Stimulated activated CD8-positive, alpha-beta memory T cell treated with anti-CD3 and anti-CD28 coated beads, Interleukin-15, amount 100 ng/mL, for 4 hours (primary cell): ENCODE measurements at regions not wholly inside any gene's neighbourhood (a gene's known extent, or its start where the extent isn't known, plus 50 kb on each side); places are given as distances from the start of the nearest gene placed in this dataset.
"Not testable (repeated sequence)": the region's sequence is repeated elsewhere in the genome, so short reads cannot be mapped to it uniquely, and the experiment has no call there.

Experiments used
- DNase-seq, 2 donors: peaks; one replicate each; pipeline ENCODE4 v3.0.0-alpha.2; 2020; ENCODE audit warnings: low read depth in 2 of 2

DNA sequence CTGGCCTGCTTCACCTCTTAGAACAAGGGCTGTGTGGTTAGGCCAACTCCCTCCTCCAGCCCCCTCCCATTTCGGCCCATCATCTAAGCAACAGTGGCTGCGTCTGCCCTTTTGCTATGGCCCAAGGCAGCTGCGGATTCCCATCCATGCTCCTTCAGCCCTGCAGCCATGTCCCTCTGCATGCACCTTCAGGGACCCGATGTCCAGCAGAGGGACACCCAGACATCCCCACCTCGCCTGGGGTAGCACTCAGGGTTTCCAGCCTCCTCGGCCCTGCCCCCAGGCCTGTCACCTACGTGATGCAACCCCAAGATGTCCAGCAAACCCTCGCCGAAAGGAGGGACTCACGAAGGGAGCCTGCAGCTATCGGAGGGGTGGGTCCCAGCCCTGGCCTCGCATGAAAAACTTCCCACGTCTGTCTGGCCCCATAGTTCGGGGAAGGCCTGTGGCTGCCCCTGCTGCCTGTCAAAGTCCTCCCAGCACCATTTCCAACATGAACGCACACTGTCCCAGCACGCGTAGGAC, 194.4 kb downstream of the CTTN start:
- DNase-seq, result no peak

- DNase-seq, result no peak
Measured at GRCh38 chr11:70593446-70593983, 195.2 kb downstream of the CTTN start.

DNA sequence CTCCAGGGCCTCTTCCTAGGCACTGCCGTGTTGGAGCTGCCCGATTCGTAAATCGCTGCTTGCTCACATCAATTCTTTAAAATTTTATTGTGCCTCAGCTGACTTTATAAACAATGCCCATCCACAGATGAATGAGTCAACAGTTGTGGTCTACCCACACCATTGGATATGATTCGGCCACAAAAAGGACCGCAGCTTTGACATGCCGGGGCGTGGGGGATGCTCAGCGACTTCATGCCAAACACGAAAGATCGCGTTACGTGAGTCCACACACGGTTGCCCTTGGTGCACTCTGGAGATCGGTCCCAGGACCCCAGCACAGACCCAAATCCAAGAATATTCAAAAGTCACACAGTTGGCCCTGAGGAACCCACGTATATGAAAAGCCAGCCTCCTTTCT, 195.7 kb downstream of the CTTN start:
- DNase-seq, result no peak

GRCh38 chr11:70594606-70595005, 196.3 kb downstream of the CTTN start:
- no peak for DNase-seq

DNA sequence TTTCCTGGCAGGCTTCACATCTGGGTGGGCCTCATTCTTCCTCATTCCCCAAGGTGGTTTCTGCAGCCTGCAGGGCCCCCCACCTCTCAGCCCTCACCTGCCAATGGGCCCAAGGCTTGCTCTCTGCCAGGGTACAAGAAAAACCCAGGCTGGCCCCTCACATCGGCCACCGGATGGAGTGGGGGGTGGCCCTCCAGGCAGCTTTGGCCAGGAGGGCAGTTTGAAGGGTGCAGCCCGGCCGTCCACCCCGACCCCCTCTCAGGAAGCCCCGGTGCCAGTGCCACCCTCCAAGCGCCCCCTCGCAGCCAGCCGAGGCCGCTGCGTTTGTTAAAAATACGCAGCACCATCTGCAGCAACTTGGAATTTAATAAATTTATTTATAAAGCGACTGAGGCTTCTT, 196.7 kb downstream of the CTTN start:
- DNase-seq, result no peak

- DNase-seq, result no peak
Measured at GRCh38 chr11:70595452-70595851, 197.1 kb downstream of the CTTN start.

- DNase-seq, result no peak
Measured at GRCh38 chr11:70596091-70596490, 197.8 kb downstream of the CTTN start.

- no peak for DNase-seq
Measured at GRCh38 chr11:70597006-70597555, 198.8 kb downstream of the CTTN start.

DNA sequence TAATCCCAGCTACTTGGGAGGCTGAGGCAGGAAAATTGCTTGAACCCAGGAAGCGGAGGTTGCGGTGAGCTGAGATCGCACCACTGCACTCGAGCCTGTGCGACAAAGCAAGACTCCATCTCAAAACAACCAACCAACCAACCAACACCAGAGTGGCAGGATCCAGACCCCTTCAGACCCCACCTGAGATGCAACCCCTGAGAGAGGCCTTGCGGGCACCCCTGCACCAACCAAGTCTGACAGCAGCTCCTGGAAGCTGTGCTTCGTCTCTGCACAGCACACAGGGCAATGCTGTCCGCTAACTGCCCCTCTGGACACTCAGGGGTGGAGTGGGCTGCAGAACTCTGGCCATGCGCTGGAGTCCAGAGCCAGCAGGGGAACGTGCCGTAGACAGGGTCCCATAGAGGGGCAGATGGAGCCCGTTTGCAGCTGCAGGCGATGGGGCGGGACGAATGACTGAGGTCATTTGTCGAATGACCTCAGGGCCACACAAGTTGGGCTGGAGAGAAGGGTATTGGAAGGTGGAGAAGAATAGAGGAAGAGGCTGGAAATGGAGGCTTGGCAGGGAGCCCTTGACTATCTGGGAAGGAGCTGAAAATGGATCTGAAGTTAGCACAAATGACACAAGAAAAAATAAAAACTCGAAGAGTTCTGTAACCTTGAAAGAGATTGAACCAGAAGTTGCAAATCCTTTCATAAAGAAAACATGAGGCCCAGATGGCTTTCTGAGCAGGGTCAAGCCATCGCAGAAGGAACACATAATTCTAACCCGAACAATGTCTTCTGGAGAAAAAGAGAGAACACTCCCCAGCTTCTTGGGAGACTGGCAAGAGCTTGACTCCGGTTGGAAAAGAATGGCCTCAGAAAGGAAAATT, 199.7 kb downstream of the CTTN start:
- DNase-seq, result no peak

DNA sequence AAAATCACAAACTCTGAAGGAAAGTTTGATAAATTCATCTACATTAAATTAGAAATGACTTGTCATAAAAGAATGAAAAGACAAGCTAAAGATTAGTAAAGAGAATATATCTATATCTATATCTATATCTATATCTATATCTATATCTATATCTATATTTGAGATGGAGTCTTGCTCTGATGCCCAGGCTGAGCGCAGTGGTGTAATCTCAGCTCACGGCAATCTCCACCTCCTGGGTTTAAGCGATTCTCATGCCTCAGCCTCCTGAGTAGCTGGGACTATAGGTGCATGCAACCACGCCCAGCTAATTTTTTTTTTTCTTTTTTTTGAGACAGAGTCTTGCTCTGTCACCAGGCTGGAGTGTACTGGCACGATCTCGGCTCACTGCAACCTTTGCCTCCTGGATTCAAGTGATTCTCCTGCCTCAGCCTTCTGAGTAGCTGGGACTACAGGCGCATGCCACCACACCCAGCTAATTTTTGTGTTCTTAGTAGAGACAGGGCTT, 202.6 kb downstream of the CTTN start:
- not testable (repeated sequence) for DNase-seq

- no peak for DNase-seq
Measured at GRCh38 chr11:70601861-70602538, 203.7 kb downstream of the CTTN start.

GRCh38 chr11:70603114-70603755, 204.9 kb downstream of the CTTN start:
- no peak for DNase-seq

DNA sequence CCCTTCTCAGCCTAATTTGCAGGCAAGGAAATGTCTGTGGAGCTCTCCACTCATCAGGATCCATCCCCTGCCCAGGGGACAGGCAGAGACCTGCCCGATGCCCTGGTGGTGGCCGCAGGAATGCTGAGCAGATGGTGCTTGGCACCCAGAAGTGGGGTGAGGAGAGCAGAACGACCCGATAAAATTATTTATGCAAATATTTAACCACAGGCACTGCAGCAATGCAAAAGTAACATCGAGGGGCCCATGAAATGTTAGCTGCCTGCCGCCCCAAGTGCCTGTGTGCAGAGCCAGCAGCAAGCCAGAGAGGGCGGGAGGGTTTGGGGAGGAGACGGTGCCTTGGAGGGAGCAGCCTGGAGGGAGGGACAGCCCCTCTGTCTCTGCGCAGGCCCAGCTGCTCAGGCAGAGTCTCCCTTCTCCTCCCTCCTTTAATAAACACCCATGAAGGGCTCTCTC, 205.5 kb downstream of the CTTN start:
- DNase-seq, result no peak

- DNase-seq, result no peak
Measured at GRCh38 chr11:70604221-70604620, 205.9 kb downstream of the CTTN start.

DNA sequence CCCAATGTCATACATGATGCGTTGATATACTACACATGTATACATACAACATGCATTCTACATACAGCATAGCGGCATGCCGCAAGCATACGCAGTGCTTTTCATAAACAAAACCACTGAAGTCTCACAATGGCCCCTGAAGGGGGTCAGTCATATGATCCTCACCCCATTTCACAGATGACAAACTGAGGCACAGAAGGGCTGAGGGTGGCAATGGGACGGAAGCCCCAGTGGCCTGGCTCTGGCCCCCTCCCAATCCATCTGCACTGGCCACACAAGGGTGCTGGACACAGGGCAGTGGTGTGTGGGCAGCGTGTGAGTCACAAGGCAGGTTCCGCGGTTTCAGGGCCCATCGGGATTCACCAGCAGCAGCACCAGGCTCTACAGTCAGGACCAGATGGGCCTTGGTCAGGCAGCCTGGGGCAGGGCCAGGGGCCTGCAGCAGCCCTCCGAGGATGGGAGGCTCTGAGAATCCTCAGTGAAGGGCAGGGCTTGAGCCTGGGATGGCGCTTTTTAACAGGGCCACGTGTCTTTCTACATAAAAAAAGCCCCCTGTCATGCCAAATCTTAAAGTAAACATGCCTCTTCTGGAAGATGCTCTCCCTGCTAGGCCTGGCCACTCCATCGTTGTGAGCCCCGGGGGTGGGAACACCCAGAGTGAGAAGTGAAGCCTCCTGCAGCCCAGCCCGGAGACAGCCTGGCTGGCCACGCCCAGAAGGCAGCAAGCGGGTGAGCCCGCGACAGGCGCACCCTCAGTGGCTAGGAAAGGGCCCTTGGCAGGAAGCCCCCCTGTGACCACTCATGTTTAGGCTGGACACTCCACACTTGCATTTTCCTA, 206.5 kb downstream of the CTTN start:
- DNase-seq, result no peak

DNA sequence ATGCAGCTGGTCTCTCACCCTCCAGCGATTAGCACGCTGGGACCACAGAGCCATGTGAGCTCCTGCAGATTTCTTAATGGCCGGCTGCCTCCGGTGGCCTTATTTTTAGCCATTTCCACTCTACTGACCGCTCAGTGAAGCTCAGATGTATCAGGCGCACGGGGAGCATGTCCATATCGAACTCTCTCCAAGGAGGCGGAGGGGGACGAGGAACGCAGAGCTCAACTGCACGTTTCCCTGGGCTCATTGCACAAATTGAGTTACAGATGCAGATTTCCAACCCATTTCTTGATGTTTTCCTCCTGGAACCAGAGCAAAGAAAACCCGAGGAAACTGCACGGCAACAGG, 207.1 kb downstream of the CTTN start:
- DNase-seq, result no peak

DNA sequence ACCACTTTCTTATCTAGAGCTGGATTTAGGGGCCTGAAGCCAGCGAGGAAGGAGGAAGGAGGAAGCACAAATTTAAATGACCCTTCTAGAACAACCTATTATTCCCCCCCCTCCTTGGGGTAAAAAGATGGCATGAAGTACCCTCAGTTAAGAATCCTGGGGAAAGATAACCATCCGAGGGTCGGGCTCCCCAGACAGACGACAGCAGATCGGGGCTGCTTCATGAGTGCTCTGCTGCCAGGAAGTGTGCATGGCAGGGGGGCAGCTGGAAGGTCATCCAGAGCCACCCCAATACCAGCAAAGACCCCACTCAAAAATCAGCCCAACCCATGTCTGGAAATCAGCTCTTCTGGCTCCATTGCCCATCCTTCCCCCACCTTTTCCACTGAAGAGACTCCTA, 207.5 kb downstream of the CTTN start:
- DNase-seq, result no peak

- no peak for DNase-seq
Measured at GRCh38 chr11:70606248-70606950, 208.1 kb downstream of the CTTN start.

DNA sequence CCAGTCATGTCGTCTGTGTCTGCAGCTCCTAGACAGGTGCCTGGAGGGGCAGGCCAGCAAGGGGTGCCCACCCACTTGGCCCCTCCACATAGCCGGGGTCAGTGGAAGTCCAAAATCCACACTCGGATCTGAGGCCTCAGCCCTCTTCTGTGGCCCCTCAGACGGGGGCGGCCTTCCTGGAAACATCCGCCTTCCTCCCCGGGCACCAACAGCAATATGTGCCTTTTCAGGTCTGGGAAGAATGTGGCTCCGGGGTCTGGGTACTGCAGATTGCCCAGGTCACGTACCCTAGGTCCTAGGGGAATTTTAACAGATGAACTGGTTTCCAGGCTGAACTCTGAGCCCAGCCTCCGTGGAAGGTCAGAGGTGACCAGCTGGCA, 208.6 kb downstream of the CTTN start:
- no peak for DNase-seq

GRCh38 chr11:70607561-70607960, 209.2 kb downstream of the CTTN start:
- DNase-seq, result no peak
